ENCODE measurements at regions not wholly inside any gene's neighbourhood (a gene's known extent, or its start where the extent isn't known, plus 50 kb on each side); places are given as distances from the start of the nearest gene placed in this dataset.

- TF ChIP-seq CTCF (IDR thresholded peaks at IDR 0.05) (no peak), POLR2A (IDR thresholded peaks at IDR 0.05) (no peak)
Measured at GRCh38 chr3:106435899-106436453, 567.2 kb upstream of the CBLB start.

Data from Peyer's patch (tissue), 4 donors.